Urothelium cell line (cell line): ENCODE measurements at regions not wholly inside any gene's neighbourhood (a gene's known extent, or its start where the extent isn't known, plus 50 kb on each side); places are given as distances from the start of the nearest gene placed in this dataset.
"Not testable (repeated sequence)": the region's sequence is repeated elsewhere in the genome, so short reads cannot be mapped to it uniquely, and the experiment has no call there.

ENCODE experiments used
- DNase-seq: peaks from one replicate; pipeline ENCODE4 v3.0.0; 2011; ENCODE audit warnings: low spot score, mixed read lengths
- FAIRE-seq: peaks from 2 replicates; lab custom pipeline; 2011; peaks lifted over from hg19 to GRCh38; lab: Jason Lieb, UNC

DNA sequence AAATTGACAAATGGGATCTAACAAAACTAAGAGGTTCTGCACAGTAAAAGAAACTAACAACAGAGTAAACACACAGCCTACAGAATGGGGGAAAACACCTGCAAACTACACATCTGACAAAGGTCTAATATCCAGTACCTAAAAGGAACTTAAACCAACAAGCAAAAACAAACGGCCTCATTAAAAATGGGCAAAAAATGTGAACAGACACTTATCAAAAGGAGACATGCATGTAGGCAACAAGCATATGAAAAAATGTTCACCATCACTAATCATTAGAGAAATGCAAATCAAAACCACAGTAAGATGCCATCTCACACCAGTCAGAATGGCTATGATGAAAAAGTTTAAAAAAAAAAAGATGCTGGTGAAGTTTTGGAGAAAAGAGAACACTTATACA is 197.4 kb downstream of the KBTBD2 start:
- FAIRE-seq = no peak
- no peak for DNase-seq

DNA sequence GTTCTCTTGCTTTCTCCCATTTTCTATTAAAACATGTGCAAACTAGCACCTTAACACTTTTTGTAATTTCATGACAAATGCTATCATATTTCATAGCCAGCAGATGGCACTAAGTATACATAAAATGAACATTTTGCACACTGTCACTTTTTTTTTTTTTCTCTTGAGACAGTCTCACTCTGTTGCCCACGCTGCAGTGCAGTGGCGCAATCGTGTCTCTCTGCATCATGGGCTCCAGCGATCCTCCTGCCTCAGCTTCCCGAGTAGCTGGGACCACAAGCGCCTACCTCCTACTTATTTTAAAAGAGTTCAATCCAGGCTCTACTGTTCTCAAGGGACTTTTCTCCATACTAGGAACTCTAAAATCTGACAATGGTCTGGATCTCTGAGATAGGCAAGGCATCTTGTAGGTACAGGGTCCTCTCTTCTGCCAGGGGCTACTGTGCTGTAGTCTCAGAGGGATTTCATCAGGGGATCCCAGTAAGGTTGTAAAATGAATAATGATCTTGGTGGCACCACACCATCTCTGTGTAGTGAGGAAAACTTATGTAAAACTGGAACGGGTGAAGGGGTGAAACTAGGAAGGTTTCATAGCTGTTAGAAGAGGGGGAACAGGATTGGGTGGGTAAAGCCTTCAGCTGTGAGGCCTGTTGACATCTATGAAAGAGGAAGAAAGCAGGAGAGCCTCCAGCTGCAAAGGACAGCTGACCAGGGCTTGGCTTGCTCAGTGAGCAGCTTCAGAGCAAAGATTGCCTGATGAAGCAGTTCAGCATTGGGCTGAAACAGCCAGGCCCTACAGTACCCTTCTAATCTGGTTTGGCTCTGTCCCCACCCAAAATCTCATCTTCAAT is 196.9 kb downstream of the AVL9 start:
- DNase-seq, FAIRE-seq: not testable (repeated sequence)

DNA sequence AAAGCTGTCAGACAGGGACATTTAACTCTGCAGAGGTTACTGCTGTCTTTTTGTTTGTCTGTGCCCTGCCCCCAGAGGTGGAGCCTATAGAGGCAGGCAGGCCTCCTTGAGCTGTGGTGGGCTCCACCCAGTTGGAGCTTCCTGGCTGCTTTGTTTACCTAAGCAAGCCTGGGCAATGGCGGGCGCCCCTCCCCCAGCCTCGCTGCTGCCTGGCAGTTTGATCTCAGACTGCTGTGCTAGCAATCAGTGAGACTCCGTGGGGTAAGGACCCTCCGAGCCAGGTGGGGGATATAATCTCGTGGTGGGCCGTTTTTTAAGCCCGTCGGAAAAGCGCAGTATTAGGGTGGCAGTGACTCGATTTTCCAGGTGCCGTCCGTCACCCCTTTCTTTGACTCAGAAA is 192.8 kb downstream of the AVL9 start:
- not testable (repeated sequence) for DNase-seq, FAIRE-seq

DNA sequence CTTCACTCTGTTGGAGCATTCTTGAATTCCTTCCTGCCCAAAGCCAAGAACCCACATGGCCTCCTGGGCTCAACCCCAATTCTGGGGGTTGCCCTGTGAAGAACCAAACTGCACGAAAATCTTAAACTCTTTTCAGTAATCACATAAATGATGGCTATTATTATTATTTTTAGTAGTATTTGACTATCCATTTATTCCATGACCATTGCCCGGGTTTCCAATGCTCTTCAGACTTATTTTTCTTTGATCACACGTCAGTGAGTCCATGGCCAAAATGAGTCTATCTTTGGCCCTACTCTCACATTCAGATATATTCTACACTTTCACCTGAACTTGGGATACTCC is 185.9 kb downstream of the AVL9 start:
- DNase-seq = no peak
- FAIRE-seq = no peak

DNA sequence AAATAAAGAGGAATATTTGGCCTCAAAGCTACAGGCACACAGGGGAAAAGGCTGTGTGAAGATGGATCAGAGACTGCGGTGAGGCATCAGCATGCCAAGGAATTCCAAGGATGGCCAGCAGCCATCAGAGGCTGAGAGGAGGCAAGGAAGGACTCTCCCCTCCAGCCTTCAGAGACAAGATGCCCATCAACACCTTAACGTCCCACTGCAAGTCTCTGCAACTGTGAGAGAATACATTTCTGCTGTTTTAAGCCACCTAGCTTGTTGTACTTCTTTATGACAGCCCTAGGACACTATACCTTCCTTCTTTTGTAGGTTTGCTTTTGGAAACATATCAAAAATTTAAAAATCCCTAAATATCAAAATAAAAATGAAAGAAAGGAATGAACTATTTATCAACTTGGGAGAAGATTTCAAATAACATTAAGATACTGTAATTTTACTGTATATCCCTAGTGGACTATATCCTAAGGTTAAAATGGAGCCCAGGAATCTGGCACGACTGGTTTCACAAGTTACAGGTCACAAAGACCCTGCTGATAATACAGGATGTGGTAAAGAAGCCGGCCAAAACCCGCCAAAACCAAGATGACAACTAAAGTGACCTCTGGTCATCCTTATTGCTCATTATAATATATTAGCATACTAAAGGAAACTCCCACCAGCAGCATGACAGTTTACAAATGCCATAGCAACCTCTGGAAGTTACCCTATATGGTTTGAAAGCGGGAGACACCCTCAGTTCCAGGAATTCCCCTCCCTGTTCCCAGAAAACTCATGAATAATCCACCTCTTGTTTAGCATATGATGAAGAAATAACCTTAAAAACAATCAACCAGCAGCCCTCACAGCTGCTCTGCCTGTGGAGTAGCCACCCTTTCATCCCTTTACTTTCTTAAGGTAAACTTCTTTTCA is 185.2 kb downstream of the AVL9 start:
- no peak for FAIRE-seq
- DNase-seq = no peak

DNA sequence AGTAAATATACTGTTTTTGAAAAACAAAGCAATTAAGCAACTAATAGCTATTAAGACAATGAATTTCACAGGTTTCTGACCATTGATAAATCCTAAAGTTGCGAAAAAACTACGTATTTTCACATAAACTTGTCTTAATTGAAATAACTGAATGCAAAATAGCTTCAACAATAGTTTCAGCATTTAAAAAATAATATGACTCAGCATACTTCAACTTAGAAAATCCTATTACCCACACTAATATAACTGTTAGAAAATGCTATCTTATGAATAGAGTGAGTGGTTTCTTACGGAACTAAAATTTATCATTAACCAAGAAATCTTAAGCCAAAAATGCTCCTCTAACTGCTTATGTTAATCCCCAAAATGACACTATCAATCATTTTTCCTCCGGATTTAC is 183.9 kb downstream of the AVL9 start:
- no peak for FAIRE-seq
- no peak for DNase-seq

DNA sequence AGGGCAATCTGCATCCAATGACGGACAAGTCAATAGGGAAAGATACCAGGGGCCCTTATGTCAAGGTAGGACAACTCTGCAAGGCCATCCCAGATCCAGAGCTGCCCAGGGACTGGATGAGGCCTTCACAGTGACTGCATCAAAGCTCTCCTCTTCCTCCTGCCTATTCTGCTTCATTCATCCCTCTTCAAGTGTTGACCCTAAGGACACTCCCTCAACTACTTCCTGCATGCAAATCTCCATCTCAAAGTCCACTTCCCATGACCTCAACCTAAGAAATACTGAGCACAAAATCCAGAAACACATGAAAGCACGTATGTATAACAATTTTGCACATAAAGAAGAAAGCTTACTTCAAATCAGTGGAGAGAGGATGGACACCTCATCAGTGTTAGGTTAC is 182.3 kb downstream of the AVL9 start:
- FAIRE-seq = no peak
- no peak for DNase-seq

DNA sequence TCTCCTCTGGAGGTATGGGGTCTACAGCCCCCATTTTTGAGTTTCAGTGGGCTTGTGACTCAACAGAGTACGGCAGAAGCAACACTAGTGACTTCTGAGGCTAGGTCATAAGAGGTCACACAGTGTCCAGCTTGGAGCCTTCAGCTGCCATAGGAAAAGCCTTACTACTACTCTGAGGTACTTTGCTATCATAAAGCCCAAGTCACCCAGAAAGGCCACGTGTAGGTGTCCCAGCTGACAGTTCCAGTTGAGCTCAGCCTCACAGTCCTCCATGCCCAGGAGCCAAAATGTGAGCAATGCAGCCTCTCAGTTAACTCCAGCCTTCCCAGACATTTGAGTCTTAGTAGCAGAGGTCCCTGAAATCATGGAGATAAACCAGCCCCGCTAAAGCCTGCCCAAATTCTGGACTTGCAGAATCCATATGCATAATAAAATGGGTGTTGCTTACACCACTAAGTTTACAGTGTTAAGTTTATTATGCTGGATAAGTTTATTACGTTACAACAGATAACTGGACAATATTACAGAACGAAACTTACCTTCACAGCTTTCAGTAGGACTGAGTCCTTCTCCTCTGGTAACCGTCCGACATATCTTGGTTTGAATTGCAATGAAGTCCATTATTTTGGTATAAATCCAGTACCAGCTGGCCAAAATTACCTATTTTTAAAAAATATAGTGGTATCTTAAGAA is 181.1 kb downstream of the AVL9 start:
- FAIRE-seq (no peak), DNase-seq (no peak)

DNA sequence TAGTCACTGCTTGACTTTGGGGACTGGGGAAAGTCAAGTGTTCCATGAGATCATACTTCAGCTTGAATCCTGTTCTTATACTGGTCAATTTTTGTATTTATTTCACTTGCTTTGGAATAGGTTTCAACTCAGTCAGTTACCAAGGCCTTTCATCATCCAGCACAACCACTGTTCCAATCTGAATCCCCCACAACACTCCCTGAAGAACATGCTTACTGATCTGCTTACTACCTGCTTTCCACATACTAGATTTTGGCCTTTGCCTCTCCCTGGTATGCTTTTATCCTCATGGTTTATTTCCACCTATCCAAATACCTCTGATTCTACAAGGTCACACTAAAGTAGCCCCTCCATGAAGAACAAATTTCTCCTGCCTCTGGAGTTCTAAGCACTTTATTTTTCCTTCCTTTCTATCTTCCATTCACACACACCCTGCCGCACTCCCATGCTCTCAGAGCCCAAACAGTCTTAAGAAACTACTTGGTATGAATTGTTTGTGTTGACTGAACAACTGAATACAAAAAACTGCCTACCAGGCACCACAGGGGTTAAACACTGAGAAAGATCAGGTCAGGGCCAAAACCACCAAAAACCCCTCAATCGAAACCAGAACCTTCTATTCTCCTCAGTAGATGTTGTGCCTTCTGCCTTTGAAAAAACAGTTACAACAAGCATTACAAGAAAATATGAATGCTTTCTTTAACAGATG is 178.1 kb downstream of the AVL9 start:
- no peak for DNase-seq
- no peak for FAIRE-seq

DNA sequence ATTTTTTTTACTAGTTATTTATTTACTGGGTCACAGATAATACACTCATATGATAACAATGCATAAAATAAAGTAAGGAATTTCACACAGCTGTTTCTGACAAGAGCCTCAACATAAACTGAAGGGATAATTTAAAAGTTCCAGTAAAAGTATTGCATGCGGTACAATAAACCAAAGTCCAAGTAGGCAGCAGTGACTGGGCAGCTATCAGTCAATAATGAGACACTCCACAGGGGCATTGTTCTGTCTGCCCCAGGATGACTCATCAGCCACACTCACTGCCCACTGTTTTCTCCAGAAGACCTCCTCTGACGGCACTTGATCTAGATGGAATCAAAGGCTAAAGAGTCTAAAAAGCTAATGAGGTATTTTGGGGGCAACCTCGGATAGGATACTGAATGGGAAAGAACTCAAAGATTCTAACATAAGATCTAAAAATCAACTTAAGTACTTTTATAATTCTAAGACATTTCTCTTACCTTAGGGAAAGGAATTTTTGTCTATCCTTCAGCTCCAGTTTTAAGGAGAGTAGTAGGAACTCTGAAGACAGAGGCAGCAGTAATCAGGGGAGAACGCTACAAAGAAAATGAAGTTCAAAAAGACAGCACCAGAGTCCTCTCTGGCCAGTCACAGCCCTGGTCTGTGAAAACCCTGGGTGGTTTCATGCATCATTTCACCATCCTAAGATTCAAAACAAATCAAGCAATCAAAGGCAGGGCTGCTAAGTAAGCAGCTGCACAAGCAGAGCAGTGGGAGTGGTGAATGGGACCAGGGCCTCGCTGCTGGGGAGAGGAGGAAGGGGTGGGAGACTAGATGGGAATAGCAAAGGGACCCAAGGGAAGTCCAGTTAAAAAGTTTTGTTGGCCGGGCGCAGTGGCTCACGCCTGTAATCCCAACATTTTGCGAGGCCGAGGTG is 175.1 kb downstream of the AVL9 start:
- FAIRE-seq (peak; percentile 75), DNase-seq (peak; percentile 78)

DNA sequence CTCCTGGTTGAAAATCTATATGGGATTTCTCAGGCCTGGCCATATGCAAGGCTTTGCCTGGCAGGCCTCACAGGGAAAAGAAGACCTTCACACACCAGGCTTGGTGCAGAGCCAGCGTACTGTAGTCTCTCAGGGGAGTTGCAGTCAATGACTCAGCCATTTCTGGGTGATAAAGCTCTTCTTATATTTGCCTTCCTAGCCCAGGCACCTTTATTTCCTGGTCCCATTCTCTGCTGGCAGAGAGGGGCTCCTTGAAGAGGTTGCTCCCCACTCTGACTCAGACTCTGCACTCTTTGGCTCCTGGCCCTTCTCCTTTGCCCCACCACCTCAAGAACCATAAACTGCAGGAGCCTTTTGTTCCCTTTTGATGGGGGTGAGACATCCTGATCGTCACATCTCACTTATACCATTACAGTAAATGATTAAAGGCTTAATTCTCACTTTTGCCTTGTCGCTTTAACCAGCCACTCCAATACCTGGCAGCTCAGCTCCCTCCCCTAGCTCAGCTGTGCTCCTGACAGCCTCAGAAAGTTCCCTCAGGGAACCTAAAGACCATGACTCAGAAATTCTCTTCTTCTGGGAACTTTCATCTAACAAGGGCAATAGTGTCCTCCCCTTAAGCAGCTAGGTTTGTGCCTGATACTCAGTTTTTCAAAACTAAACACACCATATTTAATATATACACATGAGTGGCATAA is 174.0 kb downstream of the AVL9 start:
- FAIRE-seq = peak; percentile 30
- peak; percentile 49 for DNase-seq

DNA sequence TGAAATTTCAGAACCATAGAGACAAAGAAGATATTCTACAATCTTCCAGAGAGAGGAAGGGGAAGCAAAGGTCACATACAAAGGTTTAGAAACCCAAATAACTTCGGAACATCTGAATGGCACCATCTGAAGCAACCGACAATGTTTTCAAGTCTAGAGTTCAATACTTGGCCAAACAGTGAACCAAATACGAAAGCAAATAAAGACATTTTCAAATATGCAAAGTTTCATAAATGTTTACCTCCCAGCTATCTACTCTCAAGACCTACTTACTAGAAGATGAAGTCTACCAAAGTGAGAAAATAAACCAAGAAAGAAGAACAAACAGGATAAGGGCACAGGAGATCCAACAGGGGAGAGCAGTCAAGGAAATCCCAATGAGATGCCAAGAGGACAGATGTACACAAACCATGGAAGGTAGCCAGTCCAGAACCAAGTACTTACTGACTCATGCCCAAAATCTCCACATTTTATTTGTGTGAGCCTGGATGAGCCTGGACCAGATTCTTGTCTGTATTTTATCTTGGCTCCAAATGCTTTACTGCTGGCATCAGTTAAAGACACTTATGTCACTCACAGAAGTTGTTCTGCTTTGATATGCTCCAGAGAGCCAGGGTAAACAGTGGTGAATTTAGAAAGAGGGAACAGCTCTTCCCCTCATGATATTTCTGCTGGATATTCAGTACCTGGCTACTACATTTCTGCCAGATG is 173.3 kb downstream of the AVL9 start:
- peak; percentile 92 for FAIRE-seq
- not testable (repeated sequence) for DNase-seq

DNA sequence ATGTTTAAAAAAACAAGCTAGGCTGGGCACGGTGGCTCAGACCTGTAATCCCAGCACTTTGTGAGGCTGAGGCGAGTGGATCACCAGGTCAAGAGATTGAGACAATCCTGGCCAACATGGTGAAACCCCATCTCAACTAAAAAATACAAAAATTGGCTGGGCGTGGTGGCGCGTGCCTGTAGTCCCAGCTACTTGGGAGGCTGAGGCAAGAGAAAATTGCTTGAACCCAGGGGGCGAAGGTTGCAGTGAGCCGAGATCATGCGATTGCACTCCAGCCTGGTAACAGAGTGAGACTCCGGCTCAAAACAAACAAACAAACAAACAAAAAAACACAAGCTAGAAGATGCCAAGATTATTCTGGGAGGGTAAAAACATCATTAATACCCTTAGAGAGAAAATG is 172.3 kb downstream of the AVL9 start:
- FAIRE-seq, DNase-seq: not testable (repeated sequence)

DNA sequence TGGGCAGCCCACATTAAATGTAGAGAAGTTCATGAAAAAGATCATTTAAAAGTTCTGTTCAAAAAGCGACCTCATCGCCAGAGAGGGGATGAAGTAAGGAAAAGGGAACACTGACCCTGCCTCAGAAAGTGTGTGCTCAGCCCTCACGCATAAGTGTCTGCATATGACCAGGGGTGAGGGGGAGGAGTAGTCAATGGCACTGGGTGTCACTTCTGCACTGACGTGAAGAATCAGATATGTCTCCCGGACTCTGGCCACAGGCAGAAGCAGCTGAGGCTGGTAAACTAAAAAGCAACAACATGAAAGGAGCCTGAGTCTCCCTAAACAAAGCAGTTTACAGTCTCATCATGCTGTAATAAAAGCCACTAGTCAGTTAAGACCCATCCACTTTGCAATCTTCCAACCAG is 168.5 kb downstream of the AVL9 start:
- FAIRE-seq, DNase-seq: not testable (repeated sequence)

DNA sequence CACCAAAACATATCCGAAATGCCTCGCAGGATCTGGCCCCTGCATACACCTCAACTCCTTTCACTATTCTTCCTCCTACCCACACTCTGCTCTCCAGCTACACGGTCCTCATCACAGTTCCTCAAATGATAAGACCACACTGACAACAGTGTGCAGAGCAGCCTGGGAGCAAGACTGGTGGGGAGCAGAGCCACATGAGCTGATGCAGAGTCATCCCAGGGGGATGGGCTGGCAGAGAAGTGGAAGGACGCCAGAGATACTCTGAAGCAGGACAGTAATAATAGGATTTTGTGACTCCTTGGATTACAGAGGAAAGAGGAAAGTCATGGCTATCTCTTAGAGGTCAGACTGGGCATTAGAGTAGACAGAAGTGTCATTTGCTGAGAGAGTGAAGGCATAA is 167.2 kb downstream of the AVL9 start:
- not testable (repeated sequence) for DNase-seq, FAIRE-seq

DNA sequence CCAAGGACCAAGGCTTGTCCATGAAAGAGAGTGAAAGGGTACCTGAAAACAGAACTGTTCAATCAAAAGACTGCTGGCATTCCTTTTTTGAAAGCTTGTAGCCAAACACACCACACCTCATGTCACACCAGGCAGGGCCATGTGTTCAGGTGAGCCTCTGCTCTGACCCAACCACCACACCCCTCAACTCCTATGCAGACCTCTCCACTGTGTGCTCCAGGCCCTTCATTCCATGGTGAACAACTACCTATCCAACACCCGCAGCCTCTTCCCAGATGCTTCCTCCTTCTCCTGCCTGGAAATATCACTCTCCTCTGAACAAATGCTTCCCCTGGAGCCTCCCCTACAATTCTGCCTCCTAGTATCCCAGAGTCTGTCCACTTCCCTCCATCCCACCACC is 166.6 kb downstream of the AVL9 start:
- DNase-seq (no peak), FAIRE-seq (no peak)

DNA sequence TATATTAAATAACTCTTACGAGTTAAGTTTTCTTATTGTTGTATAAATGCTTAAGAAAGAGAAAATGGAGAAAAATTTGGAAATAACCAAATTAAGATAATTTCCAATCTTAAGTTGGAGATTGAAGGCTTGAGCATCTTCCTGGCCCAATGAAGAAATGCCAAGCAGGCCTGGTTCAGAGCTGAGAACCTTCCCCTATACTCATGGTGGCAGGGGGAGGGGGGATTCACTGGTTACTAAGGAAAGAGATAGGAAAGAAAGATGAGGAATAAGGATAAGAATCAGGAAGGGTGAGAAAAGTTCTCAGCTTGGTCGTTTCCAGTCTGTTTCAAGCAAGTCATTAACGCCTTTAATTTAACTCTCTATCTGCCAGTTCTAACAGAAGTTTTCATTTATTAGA is 166.2 kb downstream of the AVL9 start:
- DNase-seq = no peak
- FAIRE-seq = no peak

DNA sequence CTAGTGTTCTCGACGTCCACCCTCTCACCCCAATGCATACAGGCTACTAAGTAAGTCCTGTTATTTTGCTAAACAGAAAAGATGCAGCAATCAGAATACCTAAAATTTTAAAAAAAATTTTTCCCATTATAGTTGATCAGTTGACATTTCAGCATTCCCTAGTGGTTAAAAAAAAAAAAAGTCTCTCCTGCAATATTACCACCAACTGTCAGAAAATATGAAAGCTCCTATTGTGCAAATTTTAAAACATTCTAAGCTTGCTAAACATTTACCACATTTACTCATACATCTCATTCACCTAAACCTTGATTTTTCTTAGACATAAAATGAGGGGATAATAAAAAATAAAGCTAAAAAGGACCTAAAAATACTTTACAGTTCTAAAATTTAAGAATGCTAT is 165.6 kb downstream of the AVL9 start:
- FAIRE-seq (no peak), DNase-seq (no peak)
